Vagina (tissue), 2 donors: ENCODE measurements at regions not wholly inside any gene's neighbourhood (a gene's known extent, or its start where the extent isn't known, plus 50 kb on each side); places are given as distances from the start of the nearest gene placed in this dataset.

Experiments used
- POLR2A ChIP-seq, 2 donors: fragments of 450-650 bp; IDR thresholded peaks; one replicate each; pipeline ENCODE4 v1.6.1; 2017; ENCODE audit warnings: antibody characterized with exemption in 2 of 2, mild to moderate bottlenecking in 2 of 2, moderate library complexity in 2 of 2
- POLR2AphosphoS5 ChIP-seq, 2 donors: sonication (generic); formaldehyde crosslinking; IDR thresholded peaks; one replicate each; pipeline ENCODE4 v1.9.0; 2017; ENCODE audit warnings: antibody characterized with exemption in 2 of 2, mild to moderate bottlenecking in 2 of 2, low read depth in 1 of 2; ENCODE audit not compliant: insufficient read depth in 1 of 2
- TF ChIP-seq, protein P1 (sequence below), 3 experiments: fragments of 450-650 bp in 2 of 3; fragments of 200-600 bp in 1 of 3; sonication (generic) in 1 of 3; IDR thresholded peaks; one replicate each; pipeline ENCODE4 v1.5.1; 2017 to 2019; ENCODE audit warnings: antibody characterized with exemption in 3 of 3, mild to moderate bottlenecking in 2 of 3, moderate library complexity in 2 of 3

- TF ChIP-seq, protein P1, sequence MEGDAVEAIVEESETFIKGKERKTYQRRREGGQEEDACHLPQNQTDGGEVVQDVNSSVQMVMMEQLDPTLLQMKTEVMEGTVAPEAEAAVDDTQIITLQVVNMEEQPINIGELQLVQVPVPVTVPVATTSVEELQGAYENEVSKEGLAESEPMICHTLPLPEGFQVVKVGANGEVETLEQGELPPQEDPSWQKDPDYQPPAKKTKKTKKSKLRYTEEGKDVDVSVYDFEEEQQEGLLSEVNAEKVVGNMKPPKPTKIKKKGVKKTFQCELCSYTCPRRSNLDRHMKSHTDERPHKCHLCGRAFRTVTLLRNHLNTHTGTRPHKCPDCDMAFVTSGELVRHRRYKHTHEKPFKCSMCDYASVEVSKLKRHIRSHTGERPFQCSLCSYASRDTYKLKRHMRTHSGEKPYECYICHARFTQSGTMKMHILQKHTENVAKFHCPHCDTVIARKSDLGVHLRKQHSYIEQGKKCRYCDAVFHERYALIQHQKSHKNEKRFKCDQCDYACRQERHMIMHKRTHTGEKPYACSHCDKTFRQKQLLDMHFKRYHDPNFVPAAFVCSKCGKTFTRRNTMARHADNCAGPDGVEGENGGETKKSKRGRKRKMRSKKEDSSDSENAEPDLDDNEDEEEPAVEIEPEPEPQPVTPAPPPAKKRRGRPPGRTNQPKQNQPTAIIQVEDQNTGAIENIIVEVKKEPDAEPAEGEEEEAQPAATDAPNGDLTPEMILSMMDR (IDR thresholded peaks at IDR 0.05), result no peak
- TF ChIP-seq POLR2A (IDR thresholded peaks at IDR 0.05) (no peak), POLR2AphosphoS5 (IDR thresholded peaks at IDR 0.05; ENCODE audit: insufficient read depth in 1 of 2, low read depth in 1 of 2) (no peak)
Observed at GRCh38 chr13:84616864-84617263, 734.6 kb upstream of the SLITRK1 start.
